Lower leg skin (tissue), 3 donors: ENCODE measurements at regions not wholly inside any gene's neighbourhood (a gene's known extent, or its start where the extent isn't known, plus 50 kb on each side); places are given as distances from the start of the nearest gene placed in this dataset.

Experiments used
- CTCF ChIP-seq, 3 donors: fragments of 450-650 bp; IDR thresholded peaks; one replicate each; pipeline ENCODE4 v1.5.1; 2016; ENCODE audit warnings: antibody characterized with exemption in 3 of 3, mild to moderate bottlenecking in 3 of 3, moderate library complexity in 2 of 3
- POLR2A ChIP-seq, 2 donors: fragments of 450-650 bp; IDR thresholded peaks; one replicate each; pipeline ENCODE4 v1.6.1; 2016 to 2017; ENCODE audit warnings: antibody characterized with exemption in 2 of 2, mild to moderate bottlenecking in 1 of 2, moderate library complexity in 1 of 2

- TF ChIP-seq CTCF (IDR thresholded peaks at IDR 0.05) = no peak
- TF ChIP-seq POLR2A (IDR thresholded peaks at IDR 0.05) = no peak
Observed at GRCh38 chrX:45449982-45450381, 249.3 kb upstream of the DIPK2B start.
